ENCODE measurements at regions not wholly inside any gene's neighbourhood (a gene's known extent, or its start where the extent isn't known, plus 50 kb on each side); places are given as distances from the start of the nearest gene placed in this dataset.

DNA sequence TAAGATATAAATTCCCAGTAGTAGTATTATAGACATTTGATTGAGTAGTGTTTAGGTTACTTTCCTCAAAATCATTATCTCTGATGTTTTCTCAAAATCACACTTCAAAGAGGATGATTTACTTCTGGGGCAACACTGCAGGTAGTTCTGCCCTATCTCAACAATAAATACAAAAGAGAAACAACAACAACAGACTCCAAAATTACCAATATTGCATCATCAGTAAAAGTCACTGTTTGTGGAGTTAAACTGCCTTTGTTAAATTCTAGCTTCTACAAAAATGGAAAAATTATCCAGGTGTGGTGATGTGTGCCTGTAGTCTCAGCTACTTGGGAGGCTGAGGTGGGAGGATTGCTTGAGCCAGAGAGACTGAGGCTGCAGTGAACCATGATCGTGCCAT lies 637.6 kb upstream of the ZNF608 start:
- no peak for DNase-seq
- H3K36me3 ChIP-seq: no peaks in the 10 kb centered on the region
- no peaks in the 10 kb centered on the region for H3K27me3 ChIP-seq
- no peak overlapping the region for H3K4me3 ChIP-seq
- 92 to 94% methylated on average over 1 of the region's 1 CpG for WGBS, 2 donors
- intact Hi-C loops (cut with DNase I): no loop called here
- H3K27ac ChIP-seq: no peak overlapping the region
- no peak for TF ChIP-seq POLR2A (IDR thresholded peaks at IDR 0.05)
- TF ChIP-seq EP300 (IDR thresholded peaks at IDR 0.05): no peak
- TF ChIP-seq, protein P1, sequence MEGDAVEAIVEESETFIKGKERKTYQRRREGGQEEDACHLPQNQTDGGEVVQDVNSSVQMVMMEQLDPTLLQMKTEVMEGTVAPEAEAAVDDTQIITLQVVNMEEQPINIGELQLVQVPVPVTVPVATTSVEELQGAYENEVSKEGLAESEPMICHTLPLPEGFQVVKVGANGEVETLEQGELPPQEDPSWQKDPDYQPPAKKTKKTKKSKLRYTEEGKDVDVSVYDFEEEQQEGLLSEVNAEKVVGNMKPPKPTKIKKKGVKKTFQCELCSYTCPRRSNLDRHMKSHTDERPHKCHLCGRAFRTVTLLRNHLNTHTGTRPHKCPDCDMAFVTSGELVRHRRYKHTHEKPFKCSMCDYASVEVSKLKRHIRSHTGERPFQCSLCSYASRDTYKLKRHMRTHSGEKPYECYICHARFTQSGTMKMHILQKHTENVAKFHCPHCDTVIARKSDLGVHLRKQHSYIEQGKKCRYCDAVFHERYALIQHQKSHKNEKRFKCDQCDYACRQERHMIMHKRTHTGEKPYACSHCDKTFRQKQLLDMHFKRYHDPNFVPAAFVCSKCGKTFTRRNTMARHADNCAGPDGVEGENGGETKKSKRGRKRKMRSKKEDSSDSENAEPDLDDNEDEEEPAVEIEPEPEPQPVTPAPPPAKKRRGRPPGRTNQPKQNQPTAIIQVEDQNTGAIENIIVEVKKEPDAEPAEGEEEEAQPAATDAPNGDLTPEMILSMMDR (IDR thresholded peaks at IDR 0.05): no peak
- TF ChIP-seq POLR2AphosphoS5 (IDR thresholded peaks at IDR 0.05): no peak
- H3K9me3 ChIP-seq: no peaks in the 10 kb centered on the region
- no peaks in the 10 kb centered on the region for H3K4me1 ChIP-seq

- no peaks in the 10 kb centered on the region for H3K9me3 ChIP-seq
- no peaks in the 10 kb centered on the region for H3K36me3 ChIP-seq
- H3K4me1 ChIP-seq: no peaks in the 10 kb centered on the region
- H3K4me3 ChIP-seq: no peak overlapping the region
- no peak overlapping the region for H3K27ac ChIP-seq
- TF ChIP-seq, protein P1 (IDR thresholded peaks at IDR 0.05): no peak
- TF ChIP-seq POLR2AphosphoS5 (IDR thresholded peaks at IDR 0.05) (no peak), POLR2A (IDR thresholded peaks at IDR 0.05) (no peak), EP300 (IDR thresholded peaks at IDR 0.05) (no peak)
- 38 to 82% methylated on average over 2 of the region's 2 CpGs for WGBS, 2 donors
- intact Hi-C loops (cut with DNase I): no loop called here
- no peaks in the 10 kb centered on the region for H3K27me3 ChIP-seq
- DNase-seq: no peak
These were observed 643.9 kb upstream of the ZNF608 start for GRCh38 chr5:125390326-125390725.

GRCh38 chr5:125393221-125393815 lies 646.9 kb upstream of the ZNF608 start:
- H3K4me1 ChIP-seq: no peaks in the 10 kb centered on the region
- H3K9me3 ChIP-seq: no peaks in the 10 kb centered on the region
- no peaks in the 10 kb centered on the region for H3K36me3 ChIP-seq
- no peak overlapping the region for H3K4me3 ChIP-seq
- DNase-seq: no peak
- TF ChIP-seq POLR2AphosphoS5 (IDR thresholded peaks at IDR 0.05) (no peak), EP300 (IDR thresholded peaks at IDR 0.05) (no peak), POLR2A (IDR thresholded peaks at IDR 0.05) (no peak)
- TF ChIP-seq, protein P1 (IDR thresholded peaks at IDR 0.05): no peak
- intact Hi-C loops (cut with DNase I): no loop called here
- no peaks in the 10 kb centered on the region for H3K27me3 ChIP-seq
- no peak overlapping the region for H3K27ac ChIP-seq

DNA sequence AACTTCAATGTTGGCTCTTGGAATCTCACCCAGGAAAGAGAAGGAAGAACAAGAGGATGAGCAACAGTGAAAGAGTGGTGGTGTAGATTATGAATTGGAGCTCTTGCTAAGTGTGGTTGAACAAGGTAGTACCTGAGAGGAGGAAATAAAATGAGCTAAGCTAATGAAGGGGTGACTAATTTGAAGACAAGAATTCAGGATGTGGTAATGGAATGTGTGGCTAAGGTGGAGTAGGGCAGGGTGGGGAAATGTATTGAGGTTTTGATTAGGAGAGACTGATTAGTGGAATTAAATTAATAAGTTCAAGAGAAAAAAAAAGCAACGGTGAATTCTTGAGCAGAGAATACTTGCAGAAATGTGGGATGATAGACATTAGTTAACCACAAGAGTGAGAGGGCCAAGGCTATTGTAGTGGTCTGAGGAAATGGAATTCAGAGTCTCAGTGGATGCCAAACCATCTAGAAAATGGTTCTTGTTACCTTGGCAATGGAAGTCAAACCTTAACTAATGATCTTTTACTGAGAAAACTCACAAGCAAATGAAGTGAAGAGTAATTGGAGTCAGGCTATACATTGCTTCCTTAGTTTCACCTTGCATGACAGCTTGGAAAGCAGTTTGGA lies 648.3 kb upstream of the ZNF608 start:
- Histone ChIP-seq H3K4me1 (no peaks in the 10 kb centered on the region), H3K9me3 (no peaks in the 10 kb centered on the region), H3K27ac (no peak overlapping the region), H3K27me3 (no peaks in the 10 kb centered on the region), H3K4me3 (no peak overlapping the region), H3K36me3 (no peaks in the 10 kb centered on the region)
- intact Hi-C loops (cut with DNase I): no loop called here
- DNase-seq: no peak
- whole genome bisulfite sequencing, 2 donors: 84 to 91% methylated on average over 1 of the region's 1 CpG
- TF ChIP-seq POLR2A (IDR thresholded peaks at IDR 0.05) (no peak), EP300 (IDR thresholded peaks at IDR 0.05) (no peak), POLR2AphosphoS5 (IDR thresholded peaks at IDR 0.05) (no peak)
- TF ChIP-seq, protein P1 (IDR thresholded peaks at IDR 0.05): no peak

GRCh38 chr5:125396462-125396861 lies 650.0 kb upstream of the ZNF608 start:
- H3K36me3 ChIP-seq: no peaks in the 10 kb centered on the region
- no peaks in the 10 kb centered on the region for H3K27me3 ChIP-seq
- intact Hi-C loops (cut with DNase I): no loop called here
- H3K4me3 ChIP-seq: no peak overlapping the region
- H3K27ac ChIP-seq: no peak overlapping the region
- WGBS, 2 donors: 96 to 98% methylated on average over 1 of the region's 1 CpG
- no peak for DNase-seq
- H3K9me3 ChIP-seq: no peaks in the 10 kb centered on the region
- no peaks in the 10 kb centered on the region for H3K4me1 ChIP-seq
- TF ChIP-seq, protein P1 (IDR thresholded peaks at IDR 0.05): no peak
- no peak for TF ChIP-seq POLR2AphosphoS5 (IDR thresholded peaks at IDR 0.05)

Data from sigmoid colon (tissue), 6 donors.